ENCODE measurements at regions not wholly inside any gene's neighbourhood (a gene's known extent, or its start where the extent isn't known, plus 50 kb on each side); places are given as distances from the start of the nearest gene placed in this dataset.

DNA sequence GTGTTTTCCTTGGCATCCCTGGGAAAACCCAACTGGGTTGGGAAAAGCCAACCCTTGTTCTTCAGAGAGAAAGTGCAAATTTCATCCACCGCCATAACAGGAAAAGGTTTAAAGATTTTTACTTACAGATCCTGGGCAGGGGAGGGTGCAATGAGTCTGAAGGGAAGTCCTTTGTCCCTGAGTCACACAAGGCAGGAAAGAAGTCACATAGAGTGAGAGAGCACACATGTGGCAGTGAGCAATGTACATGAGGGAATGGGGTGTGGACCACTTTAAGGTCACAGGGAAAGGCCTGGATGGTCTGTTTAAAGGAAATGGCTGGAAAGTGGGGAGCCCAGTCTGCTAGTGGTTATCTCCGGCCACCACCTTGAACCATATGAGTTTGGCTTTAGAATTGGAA is 248.9 kb downstream of the HS3ST1 start:
- no peak for DNase-seq

DNA sequence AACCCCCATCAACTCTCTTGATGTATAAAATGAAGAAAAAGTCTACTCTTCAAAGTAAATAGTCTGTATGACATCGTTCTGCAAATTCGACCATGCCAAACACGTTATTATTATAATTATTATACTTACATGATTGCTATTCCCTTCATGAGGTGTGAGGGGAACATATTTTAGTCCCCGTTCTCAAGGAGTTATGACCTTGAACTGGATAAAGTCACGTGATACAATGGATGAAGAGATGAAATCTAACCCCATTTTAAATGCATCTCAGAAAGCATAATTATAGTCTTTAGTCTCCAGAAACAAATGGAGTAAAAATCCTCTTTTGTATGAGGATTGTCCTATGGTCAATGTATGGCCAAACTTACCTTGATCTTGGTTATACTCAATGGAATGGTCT is 250.3 kb downstream of the HS3ST1 start:
- DNase-seq, result no peak

GRCh38 chr4:11175374-11175773 is 253.3 kb downstream of the HS3ST1 start:
- no peak for DNase-seq

DNA sequence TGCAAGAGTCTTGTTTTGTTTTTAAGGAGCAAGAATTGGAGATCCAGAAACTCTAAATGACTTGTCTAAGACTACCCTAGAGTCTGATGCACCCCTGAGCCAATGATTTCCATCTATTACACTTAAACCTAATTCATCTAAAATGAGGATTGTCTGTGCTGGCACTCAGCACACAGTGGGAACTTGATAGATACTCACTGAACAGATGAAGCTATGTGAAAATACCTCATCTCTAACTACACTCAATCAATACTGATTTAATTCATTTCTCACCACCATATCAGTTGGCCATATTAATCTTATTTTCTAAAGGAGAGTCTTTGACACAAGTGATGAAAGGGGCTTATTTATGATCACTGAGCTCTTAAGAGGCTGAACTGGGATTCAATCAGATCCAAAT is 262.1 kb downstream of the HS3ST1 start:
- DNase-seq, result no peak

- no peak for DNase-seq
These were observed 262.7 kb downstream of the HS3ST1 start for GRCh38 chr4:11166034-11166433.

DNA sequence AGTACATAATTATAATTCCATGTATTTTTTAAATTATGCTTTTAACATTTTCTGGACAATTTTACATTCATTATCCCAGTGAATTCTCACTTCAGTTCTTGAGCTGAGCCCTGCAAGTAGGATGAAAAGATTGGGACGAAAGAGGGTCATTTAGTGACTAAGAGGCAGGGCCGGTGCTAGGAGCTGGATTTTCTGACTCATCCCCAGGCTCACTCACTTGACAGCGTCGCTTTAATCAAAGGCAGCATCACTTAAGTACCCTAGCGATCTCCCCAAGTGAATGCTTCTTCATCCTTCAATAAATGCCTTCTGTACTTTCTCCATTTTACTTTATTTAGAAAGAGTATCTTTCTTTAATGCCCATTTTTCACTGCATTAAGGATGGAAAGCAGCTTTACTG is 263.6 kb downstream of the HS3ST1 start:
- DNase-seq, result no peak

- DNase-seq, result no peak
These were observed 268.4 kb downstream of the HS3ST1 start for GRCh38 chr4:11160288-11160687.

DNA sequence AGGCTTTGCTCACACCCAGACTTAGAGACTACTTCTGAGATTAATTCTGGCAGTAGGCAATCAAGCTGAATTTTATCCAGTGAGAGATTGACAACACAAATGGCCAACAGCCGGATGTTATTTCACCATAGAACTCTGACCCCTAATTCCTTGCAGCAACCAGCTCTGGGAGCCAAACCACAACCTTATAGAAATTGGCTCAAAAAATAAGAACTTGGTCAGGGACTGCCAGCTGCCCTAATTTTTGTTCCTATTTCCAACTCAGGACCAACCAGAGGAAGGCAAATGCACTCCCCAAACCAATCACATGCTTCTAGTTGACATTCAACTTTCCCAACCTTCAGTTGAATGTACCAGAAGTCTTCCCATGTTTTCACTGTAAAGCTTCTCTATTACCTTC is 269.7 kb downstream of the HS3ST1 start:
- DNase-seq, result no peak

GRCh38 chr4:11155208-11155867 is 273.4 kb downstream of the HS3ST1 start:
- DNase-seq, result no peak

DNA sequence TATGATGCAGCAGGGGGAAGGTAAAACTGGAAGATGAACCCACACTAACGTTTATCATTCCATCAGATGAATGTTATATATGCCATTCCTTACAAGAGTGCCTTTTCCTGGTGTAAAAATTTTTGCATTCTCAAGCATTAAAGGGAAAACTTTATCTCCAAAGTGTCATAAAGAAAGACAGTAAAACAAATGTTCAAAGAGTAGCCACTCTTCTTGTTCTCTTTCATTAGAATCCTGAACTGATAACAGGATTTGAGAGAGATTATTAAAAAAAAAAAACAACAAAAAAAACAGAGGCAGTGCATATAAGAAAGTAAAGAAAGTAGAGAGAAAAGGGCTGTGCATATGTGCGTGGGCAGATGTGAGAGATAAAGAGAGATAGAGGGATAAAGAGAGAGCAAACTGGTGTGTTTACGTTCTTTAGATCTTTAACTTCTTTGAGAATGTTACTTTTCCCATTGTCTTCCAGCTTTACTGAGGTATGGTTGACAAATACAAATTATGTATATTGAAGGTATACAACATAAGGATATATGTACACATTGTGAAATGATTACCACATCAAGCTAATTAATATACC is 275.4 kb downstream of the HS3ST1 start:
- no peak for DNase-seq

DNA sequence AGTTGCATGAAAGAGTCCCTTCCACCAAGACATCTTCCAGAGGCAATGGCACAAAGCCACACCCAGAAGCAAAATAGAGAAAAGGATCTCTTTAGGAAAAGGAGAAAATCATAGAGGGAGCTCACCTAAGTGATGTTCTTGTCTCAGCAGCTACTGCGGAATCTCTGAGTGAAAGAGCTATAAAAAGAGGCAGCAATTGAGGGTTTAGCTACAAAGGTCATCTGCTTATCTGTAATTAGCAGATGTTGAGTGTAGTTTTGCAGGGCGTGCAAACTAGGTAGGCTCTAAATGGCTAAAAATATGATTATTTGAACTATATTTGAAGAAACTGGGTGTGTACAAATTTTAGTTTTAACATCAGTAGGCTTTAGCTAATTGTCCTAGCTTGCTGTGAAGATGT is 276.0 kb downstream of the HS3ST1 start:
- no peak for DNase-seq

GRCh38 chr4:11151500-11151899 is 277.2 kb downstream of the HS3ST1 start:
- no peak for DNase-seq

GRCh38 chr4:11149612-11150259 is 279.0 kb downstream of the HS3ST1 start:
- no peak for DNase-seq

GRCh38 chr4:11139871-11140270 is 288.8 kb downstream of the HS3ST1 start:
- no peak for DNase-seq

DNA sequence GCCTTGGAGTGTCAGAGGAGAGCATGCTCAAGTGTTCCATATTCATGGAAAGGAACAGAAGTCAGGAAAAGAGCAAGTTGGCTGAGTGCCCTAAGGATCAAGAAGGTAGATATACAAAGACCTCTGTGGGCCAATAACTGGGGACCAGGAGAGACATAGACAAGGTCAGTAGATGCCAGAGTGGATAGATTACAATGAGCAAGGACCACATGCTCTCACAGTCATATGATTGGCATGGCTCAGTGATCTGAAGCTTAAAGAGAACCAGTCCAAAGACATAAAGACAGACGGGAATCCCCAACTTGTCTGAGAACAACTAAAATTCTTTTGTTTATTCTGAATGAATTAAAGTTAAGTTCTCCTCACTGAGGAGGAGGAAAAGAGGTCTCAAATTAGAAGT is 289.7 kb downstream of the HS3ST1 start:
- DNase-seq, result no peak

DNA sequence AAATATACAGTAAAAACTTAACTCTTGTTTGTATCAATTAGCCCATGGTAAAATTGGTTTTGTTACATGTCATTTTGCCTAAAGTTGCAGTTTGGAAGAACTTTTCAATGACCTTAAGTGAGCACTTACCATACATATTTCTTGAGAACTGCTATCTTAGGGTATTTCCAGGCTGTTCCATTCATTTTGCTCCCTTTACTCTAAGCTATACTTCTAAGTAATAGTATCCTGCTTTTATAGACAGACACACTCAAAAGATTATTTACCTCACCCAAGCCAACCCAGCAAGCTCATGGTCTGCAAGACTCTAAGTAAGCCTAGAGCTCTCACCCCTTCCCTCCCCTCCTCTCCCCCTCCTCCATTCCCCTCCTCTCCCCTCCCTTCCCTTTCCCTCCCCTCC is 294.0 kb downstream of the HS3ST1 start:
- no peak for DNase-seq

DNA sequence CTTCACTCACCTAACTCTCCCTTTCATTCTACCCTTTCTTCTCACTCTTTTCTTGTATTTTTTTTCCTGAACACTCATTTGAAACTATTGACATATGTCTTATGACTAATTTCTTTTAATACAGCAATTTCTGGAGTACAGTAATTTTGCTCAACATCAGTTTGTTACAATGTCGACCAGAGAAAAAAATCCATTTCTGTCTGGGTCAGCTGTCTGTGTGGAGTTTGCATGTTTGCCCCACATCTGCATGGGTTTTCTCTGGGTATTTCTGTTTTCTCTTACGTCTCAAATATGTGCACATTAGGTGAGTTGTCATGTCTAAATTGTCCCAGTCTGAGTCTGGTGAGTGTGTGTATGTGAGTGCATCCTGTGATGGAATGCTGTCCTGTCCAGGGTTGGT is 294.8 kb downstream of the HS3ST1 start:
- DNase-seq, result no peak

DNA sequence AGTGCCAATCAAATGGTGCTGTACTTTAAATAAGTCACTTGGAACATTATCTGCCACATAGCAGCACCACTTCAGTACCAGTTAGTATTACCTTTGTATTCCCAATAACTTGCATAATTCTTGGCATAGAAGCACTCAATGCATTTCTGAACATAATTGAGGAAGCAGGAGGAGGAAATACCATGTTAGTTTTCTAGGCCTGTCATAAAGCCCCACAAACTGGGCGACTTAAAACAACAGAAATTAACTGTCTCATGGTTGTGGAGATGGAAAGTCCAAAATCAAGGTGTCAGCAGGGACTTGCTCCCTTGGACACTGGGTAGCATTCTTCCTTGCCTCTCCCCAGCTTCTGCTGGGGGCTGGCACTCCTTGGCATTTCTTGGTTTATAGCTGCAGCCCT is 296.2 kb downstream of the HS3ST1 start:
- no peak for DNase-seq

DNA sequence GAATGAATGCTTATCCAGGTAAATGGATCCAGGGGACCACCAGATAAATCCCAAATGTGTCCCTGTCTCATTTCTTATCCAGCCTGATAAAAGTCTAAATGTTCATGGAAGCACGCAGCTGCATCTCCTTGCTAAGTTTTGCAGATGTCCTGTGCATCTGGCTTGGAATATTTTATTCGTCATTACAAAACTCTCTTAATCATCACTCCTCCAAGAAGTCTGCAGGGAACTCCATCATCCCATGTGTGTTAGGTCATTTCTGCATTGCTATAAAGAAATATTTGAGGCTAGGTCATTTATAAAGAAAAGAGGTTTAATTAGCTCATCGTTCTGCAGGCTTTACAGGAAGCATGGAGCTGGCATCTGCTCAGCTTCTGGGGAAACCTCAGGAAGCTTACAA is 297.2 kb downstream of the HS3ST1 start:
- no peak for DNase-seq

GRCh38 chr4:11130195-11130970 is 298.3 kb downstream of the HS3ST1 start:
- DNase-seq, result no peak

- no peak for DNase-seq
These were observed 308.3 kb downstream of the HS3ST1 start for GRCh38 chr4:11120435-11120834.

DNA sequence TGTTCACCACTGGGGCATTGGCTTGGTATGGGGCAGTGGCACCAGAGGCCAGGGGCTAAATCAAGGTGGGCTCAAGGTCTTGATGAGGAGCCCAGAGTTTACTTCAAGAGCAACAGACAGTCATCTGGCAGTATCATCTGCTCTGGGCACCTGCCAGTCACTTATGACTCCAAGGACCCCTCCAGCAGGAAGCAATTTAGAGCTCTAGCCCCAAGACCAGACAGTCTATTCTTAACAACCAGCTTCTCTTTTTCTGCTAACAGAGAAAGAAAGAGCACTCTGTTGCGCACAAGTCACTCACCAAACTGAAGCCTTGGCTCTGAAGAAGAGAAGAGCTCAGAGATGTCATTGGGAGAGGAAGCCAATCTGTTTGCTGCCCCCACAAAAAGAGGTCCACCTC is 309.2 kb downstream of the HS3ST1 start:
- no peak for DNase-seq

- DNase-seq, result no peak
These were observed 310.2 kb downstream of the HS3ST1 start for GRCh38 chr4:11118513-11118912.

- DNase-seq, result no peak
These were observed 311.8 kb downstream of the HS3ST1 start for GRCh38 chr4:11116940-11117339.

Data from NCI-H187 treated with DMSO at 0.1 percent for 48 hours (cell line).